OCI-LY7 (cell line): ENCODE measurements at regions not wholly inside any gene's neighbourhood (a gene's known extent, or its start where the extent isn't known, plus 50 kb on each side); places are given as distances from the start of the nearest gene placed in this dataset.

ENCODE experiments used
- BruUV-seq: library from RNA; stranded (reverse); fragments of 400-500 nt; replicated peaks from 2 replicates; lab custom pipeline; 2021; lab: Mats Ljungman, UMichigan
- CTCF ChIA-PET: fragments of 300-600 bp; sonication (Branson Sonifier 250); formaldehyde crosslinking; loops from one replicate; lab custom pipeline; 2022; ENCODE audit warnings: antibody characterized with exemption; ENCODE audit not compliant: unreplicated experiment; lab: Charles Lee
- POLR2A ChIA-PET: fragments of 300-600 bp; sonication (Branson Sonifier 250); formaldehyde crosslinking; loops from one replicate; lab custom pipeline; 2022; ENCODE audit warnings: antibody characterized with exemption; lab: Charles Lee
- DNase-seq: peaks from one replicate; pipeline ENCODE4 v3.0.0-alpha.2; 2015; ENCODE audit warnings: low spot score
- H2AFZ ChIP-seq: fragments of 200-600 bp; sonication (generic), shearing (Covaris generic); 2 replicates; pipeline ENCODE4 v1.6.1; 2014; ENCODE audit warnings: mild to moderate bottlenecking, antibody characterized with exemption, low read length, moderate library complexity
- H3K27ac ChIP-seq: fragments of 200-600 bp; sonication (generic); 2 replicates; pipeline ENCODE4 v1.5.1; 2014; ENCODE audit warnings: mixed run types, low read depth, mild to moderate bottlenecking, moderate library complexity, low read length, inconsistent platforms; ENCODE audit not compliant: poor library complexity, severe bottlenecking
- H3K36me3 ChIP-seq: fragments of 200-600 bp; sonication (generic); 2 replicates; pipeline ENCODE4 v1.6.1; 2014; ENCODE audit warnings: mild to moderate bottlenecking, antibody characterized with exemption, low read length, moderate library complexity, mixed read lengths; ENCODE audit not compliant: insufficient read depth
- H3K4me1 ChIP-seq: fragments of 200-600 bp; sonication (generic); 2 replicates; pipeline ENCODE4 v1.5.1; 2014; ENCODE audit warnings: mild to moderate bottlenecking, low read length; ENCODE audit not compliant: insufficient read depth, poor library complexity, severe bottlenecking
- H3K4me2 ChIP-seq: fragments of 200-600 bp; sonication (generic); 2 replicates; pipeline ENCODE4 v1.6.1; 2014; ENCODE audit warnings: mild to moderate bottlenecking, low read length
- H3K4me3 ChIP-seq: fragments of 200-600 bp; sonication (generic); 2 replicates; pipeline ENCODE4 v1.5.1; 2014; ENCODE audit warnings: mild to moderate bottlenecking, low read depth, low read length; ENCODE audit not compliant: poor library complexity, severe bottlenecking
- H3K79me2 ChIP-seq: fragments of 200-600 bp; sonication (generic); 2 replicates; pipeline ENCODE4 v1.6.1; 2016; ENCODE audit warnings: low read depth, mild to moderate bottlenecking, low read length, moderate library complexity, mixed read lengths; ENCODE audit not compliant: insufficient read depth
- H3K9me2 ChIP-seq: fragments of 200-600 bp; sonication (generic); 2 replicates; pipeline ENCODE4 v1.6.1; 2016; ENCODE audit warnings: mild to moderate bottlenecking, low read length, mixed read lengths; ENCODE audit not compliant: insufficient read depth
- H3K9me3 ChIP-seq: fragments of 200-600 bp; sonication (generic); 2 replicates; pipeline ENCODE4 v1.6.1; 2014; ENCODE audit warnings: mild to moderate bottlenecking, mixed run types, low read length, mixed read lengths
- H4K20me1 ChIP-seq: fragments of 200-600 bp; sonication (generic); 2 replicates; pipeline ENCODE4 v1.6.1; 2014; ENCODE audit warnings: mild to moderate bottlenecking, antibody characterized with exemption, low read length, moderate library complexity, mixed read lengths; ENCODE audit not compliant: insufficient read depth
- CTCF ChIP-seq: fragments of 200-600 bp; sonication (generic); conservative IDR thresholded peaks from 2 replicates; pipeline ENCODE4 v1.5.1; 2014; ENCODE audit warnings: mild to moderate bottlenecking, antibody characterized with exemption, low read length, moderate library complexity, mixed read lengths
- EZH2phosphoT487 ChIP-seq: fragments of 200-600 bp; sonication (generic); IDR thresholded peaks from 2 replicates; pipeline ENCODE4 v1.6.1; 2018; ENCODE audit warnings: low read depth, borderline replicate concordance, mild to moderate bottlenecking, mixed run types, antibody characterized with exemption, low read length, moderate library complexity, mixed read lengths
- intact Hi-C: fragments of 100-400 bp; cut with micrococcal nuclease; formaldehyde crosslinking; loops from one replicate; pipeline ENCODE4 v1.10.0; 2022; ENCODE audit not compliant: unreplicated experiment

DNA sequence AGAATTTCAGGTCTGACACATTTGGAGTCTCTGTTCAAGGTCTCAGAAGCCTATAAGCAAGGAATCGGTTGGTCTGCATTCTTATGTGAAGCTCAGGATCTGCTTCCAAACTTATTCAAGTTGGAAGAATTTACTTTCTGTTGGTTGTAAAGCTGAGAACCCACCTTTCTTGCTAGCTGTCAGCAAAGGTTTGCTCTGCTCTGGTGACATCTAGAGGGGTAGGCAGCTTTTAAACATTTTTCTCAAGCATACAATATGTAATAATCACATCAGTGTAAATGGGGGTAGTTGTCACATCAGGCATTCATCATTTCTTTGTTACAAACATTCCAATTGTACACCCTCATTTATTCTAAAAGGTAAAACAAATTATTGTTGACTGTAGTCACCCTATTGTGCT, 935.2 kb downstream of the TRAM1L1 start:
- H3K79me2 ChIP-seq: no peaks in the 10 kb centered on the region
- POLR2A ChIA-PET: no interaction called here
- no TSS peak for BruUV-seq

GRCh38 chr4:116143198-116143597, 942.2 kb downstream of the TRAM1L1 start:
- no peak for TF ChIP-seq EZH2phosphoT487
- no peak for TF ChIP-seq CTCF
- Histone ChIP-seq H3K9me3 (no peaks in the 10 kb centered on the region), H3K27ac (no peak overlapping the region), H4K20me1 (no peaks in the 10 kb centered on the region), H3K36me3 (no peaks in the 10 kb centered on the region), H3K9me2 (no peaks in the 10 kb centered on the region), H3K4me2 (no peak overlapping the region), H3K4me1 (no peaks in the 10 kb centered on the region), H2AFZ (no peak overlapping the region), H3K4me3 (no peak overlapping the region), H3K79me2 (no peaks in the 10 kb centered on the region)
- ChIA-PET POLR2A (no interaction called here), CTCF (no interaction called here)
- no peak for DNase-seq
- intact Hi-C loops: no loop called here
- no TSS peak for BruUV-seq

More for the DNA sequence above, 935.2 kb downstream of the TRAM1L1 start:
- Histone ChIP-seq H4K20me1 (no peaks in the 10 kb centered on the region), H3K36me3 (no peaks in the 10 kb centered on the region), H3K4me3 (no peak overlapping the region), H2AFZ (no peak overlapping the region), H3K27ac (no peak overlapping the region), H3K9me3 (no peaks in the 10 kb centered on the region), H3K4me1 (no peaks in the 10 kb centered on the region), H3K9me2 (no peaks in the 10 kb centered on the region), H3K4me2 (no peak overlapping the region)
- no peak for TF ChIP-seq CTCF
- TF ChIP-seq EZH2phosphoT487: no peak
- intact Hi-C loops: loop anchor here (1.0 kb wide), 1 partner anchor 17 kb away; no protein-coding TSS in a partner anchor
- CTCF ChIA-PET: no interaction called here
- no peak for DNase-seq

GRCh38 chr4:116132946-116133345, 952.4 kb downstream of the TRAM1L1 start:
- ChIA-PET POLR2A (no interaction called here), CTCF (no interaction called here)
- intact Hi-C loops: no loop called here
- Histone ChIP-seq H4K20me1 (no peaks in the 10 kb centered on the region), H3K9me3 (no peaks in the 10 kb centered on the region), H3K4me3 (no peak overlapping the region), H3K79me2 (no peaks in the 10 kb centered on the region), H3K4me1 (no peaks in the 10 kb centered on the region), H3K27ac (no peak overlapping the region), H3K36me3 (no peaks in the 10 kb centered on the region), H2AFZ (no peak overlapping the region), H3K4me2 (no peak overlapping the region), H3K9me2 (no peaks in the 10 kb centered on the region)
- TF ChIP-seq CTCF: no peak
- TF ChIP-seq EZH2phosphoT487: no peak
- no TSS peak for BruUV-seq
- no peak for DNase-seq
